K562 (cell line): ENCODE measurements at regions not wholly inside any gene's neighbourhood (a gene's known extent, or its start where the extent isn't known, plus 50 kb on each side); places are given as distances from the start of the nearest gene placed in this dataset.

Experiments
- ATAC-seq: fragments of 200-7000 bp; cut with Tn5 transposase; 3 replicates; pipeline ENCODE4 v1.9.1; 2020; ENCODE audit warnings: moderate library complexity
- BruUV-seq: library from RNA; stranded (reverse); fragments of 400-500 nt; replicated peaks from 2 replicates; lab custom pipeline; 2021; lab: Mats Ljungman, UMichigan
- CTCF ChIA-PET: fragments of 300-600 bp; formaldehyde crosslinking; extraction: SDS; loops from one replicate; lab custom pipeline; 2021; ENCODE audit warnings: low intra/inter-chr PET ratio; lab: Yijun Ruan, JAX
- POLR2A ChIA-PET: fragments of 300-600, 350-650 bp; sonication (Branson Sonifier 250); formaldehyde crosslinking; extraction: SDS; loops from one replicate; lab custom pipeline; 2021; ENCODE audit warnings: antibody characterized with exemption, inconsistent platforms; lab: Yijun Ruan, JAX
- DNase-seq, 4 experiments: peaks; one replicate each; pipeline versions ENCODE4 v3.0.0 to v3.0.0-alpha.2; 2011 to 2018; ENCODE audit warnings: low spot score in 3 of 4, mixed read lengths in 3 of 4; ENCODE audit errors: extremely low read depth in 1 of 4
- FAIRE-seq: peaks from 2 replicates; lab custom pipeline; 2011; peaks lifted over from hg19 to GRCh38; lab: Jason Lieb, UNC
- H2AFZ ChIP-seq: 2 replicates; pipeline ENCODE4 v1.6.0; 2011; ENCODE audit warnings: low read depth, low read length, control low read depth, inconsistent platforms
- H3K27ac ChIP-seq: fragments of 200-600 bp; 3 replicates; pipeline ENCODE4 v1.8.0; 2011; ENCODE audit warnings: low read depth, mild to moderate bottlenecking, control low read depth, inconsistent platforms, low read length, moderate library complexity, mixed read lengths; ENCODE audit errors: extremely low read depth
- H3K27me3 ChIP-seq, 2 experiments: fragments of 300-600 bp in 1 of 2; 2 replicates in 1 of 2; 3 replicates in 1 of 2; pipeline versions ENCODE4 v1.6.0 to v1.8.0; 2011; ENCODE audit warnings: inconsistent platforms in 2 of 2, low read length in 2 of 2, mild to moderate bottlenecking in 1 of 2, mixed read lengths in 1 of 2, moderate library complexity in 1 of 2; ENCODE audit not compliant: control insufficient read depth in 2 of 2, insufficient read depth in 2 of 2
- H3K36me3 ChIP-seq: fragments of 300-600 bp; 3 replicates; pipeline ENCODE4 v1.8.0; 2011; ENCODE audit warnings: mild to moderate bottlenecking, low read length, inconsistent platforms; ENCODE audit not compliant: control insufficient read depth, insufficient read depth
- H3K4me1 ChIP-seq, 2 experiments: fragments of 200-600 bp in 1 of 2; replicated peaks in 1 of 2; 2 replicates in 1 of 2; 3 replicates in 1 of 2; pipeline versions ENCODE4 v1.5.1 to v1.8.0; 2011; ENCODE audit warnings: inconsistent platforms in 2 of 2, low read length in 2 of 2, mild to moderate bottlenecking in 1 of 2, mixed read lengths in 1 of 2, moderate library complexity in 1 of 2; ENCODE audit not compliant: control insufficient read depth in 2 of 2, insufficient read depth in 2 of 2
- H3K4me2 ChIP-seq: 2 replicates; pipeline ENCODE4 v1.6.1; 2011; ENCODE audit warnings: low read length, control low read depth, inconsistent platforms, mixed read lengths; ENCODE audit not compliant: insufficient read depth
- H3K4me3 ChIP-seq: fragments of 200-600 bp; sonication (generic), shearing (Covaris generic); 2 replicates; pipeline ENCODE4 v1.5.1; 2016; ENCODE audit warnings: control low read depth, inconsistent platforms
- H3K79me2 ChIP-seq: fragments of 200-600 bp; 3 replicates; pipeline ENCODE4 v1.8.0; 2011; ENCODE audit warnings: low read length, inconsistent platforms; ENCODE audit not compliant: control insufficient read depth, insufficient read depth
- H3K9ac ChIP-seq, 2 experiments: 2 replicates each; pipeline versions ENCODE4 v1.6.0 to v1.6.1; 2011; ENCODE audit warnings: low read depth in 2 of 2, low read length in 2 of 2, control low read depth in 1 of 2, inconsistent platforms in 1 of 2, mild to moderate bottlenecking in 1 of 2, mixed read lengths in 1 of 2; ENCODE audit not compliant: insufficient read depth in 1 of 2
- H3K9me1 ChIP-seq: one replicate; pipeline ENCODE4 v1.6.0; 2011; ENCODE audit warnings: inconsistent platforms, mild to moderate bottlenecking, low read length, moderate library complexity; ENCODE audit not compliant: control insufficient read depth, insufficient read depth
- H3K9me3 ChIP-seq: replicated peaks from 2 replicates; pipeline ENCODE4 v1.5.1; 2011; ENCODE audit warnings: low read depth, low read length, inconsistent platforms; ENCODE audit not compliant: control insufficient read depth, insufficient read depth
- H4K20me1 ChIP-seq: replicated peaks from 2 replicates; pipeline ENCODE4 v1.6.1; 2011; ENCODE audit warnings: low read length, inconsistent platforms, mixed read lengths; ENCODE audit not compliant: control insufficient read depth, insufficient read depth
- ARHGAP35 ChIP-seq: fragments of 450-650 bp; IDR thresholded peaks from 2 replicates; pipeline ENCODE4 v1.6.1; 2018; ENCODE audit not compliant: partially characterized antibody
- GTF2A2 ChIP-seq: IDR thresholded peaks from 2 replicates; pipeline ENCODE4 v1.6.1; 2016; ENCODE audit warnings: mild to moderate bottlenecking, missing genetic modification characterization, missing compliant biosample characterization
- HLTF ChIP-seq: fragments of 450-650 bp; IDR thresholded peaks from 2 replicates; pipeline ENCODE4 v1.6.1; 2016
- HOXB6 ChIP-seq: fragments of 250-450 bp; sonication (Bioruptor Pico); IDR thresholded peaks from 2 replicates; pipeline ENCODE4 v1.5.1; 2022; ENCODE audit warnings: mild to moderate bottlenecking, borderline replicate concordance
- MECOM ChIP-seq: fragments of 250-450 bp; sonication (Bioruptor Pico); IDR thresholded peaks from 2 replicates; pipeline ENCODE4 v1.8.0; 2022; ENCODE audit warnings: inconsistent platforms
- POU5F1 ChIP-seq: fragments of 150-350 bp; IDR thresholded peaks from 2 replicates; pipeline ENCODE4 v1.6.1; 2014; ENCODE audit warnings: borderline replicate concordance, low read length, low read depth, mild to moderate bottlenecking; ENCODE audit not compliant: partially characterized antibody
- PRMT5 ChIP-seq: sonication (generic); formaldehyde crosslinking; IDR thresholded peaks from 2 replicates; pipeline ENCODE4 v1.5.0; 2020; ENCODE audit warnings: missing genetic modification reagents
- PRPF4 ChIP-seq: fragments of 200-400 bp; formaldehyde crosslinking; IDR thresholded peaks from one replicate; pipeline ENCODE4 v1.6.1; 2017; ENCODE audit warnings: low read length, low read depth, mild to moderate bottlenecking; ENCODE audit not compliant: insufficient read depth, poor library complexity, severe bottlenecking
- SLC30A9 ChIP-seq: fragments of 250-450 bp; sonication (Bioruptor Pico); IDR thresholded peaks from 2 replicates; pipeline ENCODE4 v1.8.0; 2022; ENCODE audit warnings: mild to moderate bottlenecking, moderate library complexity
- YBX1 ChIP-seq: fragments of 450-650 bp; IDR thresholded peaks from 2 replicates; pipeline ENCODE4 v1.7.1; 2016; ENCODE audit warnings: mild to moderate bottlenecking
- ZNF165 ChIP-seq: fragments of 250-450 bp; sonication (Bioruptor Pico); IDR thresholded peaks from 2 replicates; pipeline ENCODE4 v1.4.0; 2020; ENCODE audit warnings: borderline replicate concordance
- ZNF23 ChIP-seq: fragments of 250-450 bp; sonication (Bioruptor Pico); IDR thresholded peaks from 2 replicates; pipeline ENCODE4 v1.4.0; 2020; ENCODE audit warnings: mild to moderate bottlenecking
- ZNF232 ChIP-seq: sonication (generic); formaldehyde crosslinking; IDR thresholded peaks from 2 replicates; pipeline ENCODE4 v1.8.0; 2022; ENCODE audit warnings: mild to moderate bottlenecking, missing genetic modification reagents
- ZNF239 ChIP-seq: fragments of 250-450 bp; sonication (Bioruptor Pico); IDR thresholded peaks from 2 replicates; pipeline ENCODE4 v1.4.0; 2020; ENCODE audit warnings: mild to moderate bottlenecking
- ZNF408 ChIP-seq: fragments of 250-450 bp; sonication (Bioruptor Pico); IDR thresholded peaks from 2 replicates; pipeline ENCODE4 v1.4.0; 2020; ENCODE audit warnings: low read depth, mild to moderate bottlenecking, moderate library complexity
- WGBS: fragments of 100-300 bp; shearing (Covaris generic); methylation state at CpG from one replicate; pipeline ENCODE4 v1.1.6; 2016; ENCODE audit warnings: low coverage, mixed read lengths; ENCODE audit not compliant: insufficient coverage; ENCODE audit errors: missing lambda C conversion rate; 5-methylcytosine and 5-hydroxymethylcytosine counted together
- in situ Hi-C: fragments of 300-500 bp; cut with MboI; formaldehyde crosslinking; loops from 4 replicates; pipeline ENCODE4 v1.15.0; 2018; ENCODE audit warnings: inconsistent platforms, mixed read lengths
- intact Hi-C: fragments of 100-400 bp; cut with micrococcal nuclease; formaldehyde crosslinking; loops from 2 replicates; pipeline ENCODE4 v1.14.2; 2022
- TF ChIP-seq, protein P1 (sequence below): fragments of 250-450 bp; sonication (Bioruptor Pico); IDR thresholded peaks from 2 replicates; pipeline ENCODE4 v1.9.0; 2021; ENCODE audit warnings: mild to moderate bottlenecking, inconsistent platforms
- TF ChIP-seq, protein P2 (sequence below): sonication (generic); IDR thresholded peaks from 2 replicates; pipeline ENCODE4 v1.6.1; 2016
- TF ChIP-seq, protein P3 (sequence below): sonication (generic); formaldehyde crosslinking; IDR thresholded peaks from 2 replicates; pipeline ENCODE4 v1.8.1; 2022; ENCODE audit warnings: missing genetic modification reagents
- TF ChIP-seq, protein P4 (sequence below): fragments of 450-650 bp; IDR thresholded peaks from 2 replicates; pipeline ENCODE4 v1.6.1; 2016; ENCODE audit warnings: low read depth, mild to moderate bottlenecking, moderate library complexity

DNA sequence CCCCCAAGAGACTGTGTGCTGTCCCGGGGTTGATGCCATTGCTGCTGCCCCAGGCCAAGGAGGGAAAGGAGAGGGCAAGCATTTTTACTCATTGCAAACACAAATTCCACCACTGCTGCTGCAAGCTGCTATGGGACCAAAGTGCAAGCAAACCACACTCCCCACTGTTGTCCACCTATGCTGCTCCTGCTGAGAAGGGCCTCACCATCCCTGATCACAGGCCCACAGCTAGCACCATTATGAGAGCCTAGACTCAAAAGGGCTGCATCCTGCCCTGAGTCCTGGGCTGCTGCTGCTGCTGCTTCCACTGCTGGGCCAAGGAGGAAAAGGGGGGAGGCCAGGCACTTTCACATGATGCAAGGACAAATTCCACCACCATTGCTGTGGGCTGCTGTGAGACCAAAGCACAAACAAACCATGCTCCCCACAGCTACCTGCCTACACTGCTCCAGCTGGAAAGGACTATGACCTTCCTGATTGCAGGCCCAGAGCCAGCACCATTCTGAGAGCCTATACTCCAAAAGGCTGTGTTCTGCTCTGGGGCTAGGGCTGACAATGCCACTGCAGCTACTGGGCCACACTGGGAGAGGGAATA, 218.2 kb upstream of the ZCCHC13 start:
- POLR2A ChIA-PET: no interaction called here
- DNase-seq: no peak
- H3K27me3 ChIP-seq: no peaks in the 10 kb centered on the region
- H2AFZ ChIP-seq: no peak overlapping the region
- H4K20me1 ChIP-seq: no peaks in the 10 kb centered on the region
- H3K9me3 ChIP-seq: no peaks in the 10 kb centered on the region
- no peak overlapping the region for H3K4me3 ChIP-seq
- no TSS peak for BruUV-seq
- ATAC-seq: no peak
- no peak for FAIRE-seq
- in situ Hi-C loops (no loop called here), intact Hi-C loops (no loop called here)
- no peak overlapping the region for H3K27ac ChIP-seq
- H3K36me3 ChIP-seq: no peaks in the 10 kb centered on the region
- no peaks in the 10 kb centered on the region for H3K9me1 ChIP-seq
- CTCF ChIA-PET: no interaction called here
- H3K4me2 ChIP-seq: no peak overlapping the region
- WGBS: 0% methylated on average over 1 of the region's 1 CpG
- H3K9ac ChIP-seq: no peak overlapping the region
- no peaks in the 10 kb centered on the region for H3K4me1 ChIP-seq
- H3K79me2 ChIP-seq: no peaks in the 10 kb centered on the region
- TF ChIP-seq PRMT5 (CRISPR knock-in tag): no peak
- TF ChIP-seq ZNF239 (CRISPR knock-in tag): no peak
- TF ChIP-seq, protein P1, sequence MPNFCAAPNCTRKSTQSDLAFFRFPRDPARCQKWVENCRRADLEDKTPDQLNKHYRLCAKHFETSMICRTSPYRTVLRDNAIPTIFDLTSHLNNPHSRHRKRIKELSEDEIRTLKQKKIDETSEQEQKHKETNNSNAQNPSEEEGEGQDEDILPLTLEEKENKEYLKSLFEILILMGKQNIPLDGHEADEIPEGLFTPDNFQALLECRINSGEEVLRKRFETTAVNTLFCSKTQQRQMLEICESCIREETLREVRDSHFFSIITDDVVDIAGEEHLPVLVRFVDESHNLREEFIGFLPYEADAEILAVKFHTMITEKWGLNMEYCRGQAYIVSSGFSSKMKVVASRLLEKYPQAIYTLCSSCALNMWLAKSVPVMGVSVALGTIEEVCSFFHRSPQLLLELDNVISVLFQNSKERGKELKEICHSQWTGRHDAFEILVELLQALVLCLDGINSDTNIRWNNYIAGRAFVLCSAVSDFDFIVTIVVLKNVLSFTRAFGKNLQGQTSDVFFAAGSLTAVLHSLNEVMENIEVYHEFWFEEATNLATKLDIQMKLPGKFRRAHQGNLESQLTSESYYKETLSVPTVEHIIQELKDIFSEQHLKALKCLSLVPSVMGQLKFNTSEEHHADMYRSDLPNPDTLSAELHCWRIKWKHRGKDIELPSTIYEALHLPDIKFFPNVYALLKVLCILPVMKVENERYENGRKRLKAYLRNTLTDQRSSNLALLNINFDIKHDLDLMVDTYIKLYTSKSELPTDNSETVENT (CRISPR knock-in tag): no peak
- no peak for TF ChIP-seq HOXB6 (CRISPR knock-in tag)
- TF ChIP-seq, protein P2, sequence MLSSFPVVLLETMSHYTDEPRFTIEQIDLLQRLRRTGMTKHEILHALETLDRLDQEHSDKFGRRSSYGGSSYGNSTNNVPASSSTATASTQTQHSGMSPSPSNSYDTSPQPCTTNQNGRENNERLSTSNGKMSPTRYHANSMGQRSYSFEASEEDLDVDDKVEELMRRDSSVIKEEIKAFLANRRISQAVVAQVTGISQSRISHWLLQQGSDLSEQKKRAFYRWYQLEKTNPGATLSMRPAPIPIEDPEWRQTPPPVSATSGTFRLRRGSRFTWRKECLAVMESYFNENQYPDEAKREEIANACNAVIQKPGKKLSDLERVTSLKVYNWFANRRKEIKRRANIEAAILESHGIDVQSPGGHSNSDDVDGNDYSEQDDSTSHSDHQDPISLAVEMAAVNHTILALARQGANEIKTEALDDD: no peak
- TF ChIP-seq GTF2A2 (tag): no peak
- TF ChIP-seq, protein P3, sequence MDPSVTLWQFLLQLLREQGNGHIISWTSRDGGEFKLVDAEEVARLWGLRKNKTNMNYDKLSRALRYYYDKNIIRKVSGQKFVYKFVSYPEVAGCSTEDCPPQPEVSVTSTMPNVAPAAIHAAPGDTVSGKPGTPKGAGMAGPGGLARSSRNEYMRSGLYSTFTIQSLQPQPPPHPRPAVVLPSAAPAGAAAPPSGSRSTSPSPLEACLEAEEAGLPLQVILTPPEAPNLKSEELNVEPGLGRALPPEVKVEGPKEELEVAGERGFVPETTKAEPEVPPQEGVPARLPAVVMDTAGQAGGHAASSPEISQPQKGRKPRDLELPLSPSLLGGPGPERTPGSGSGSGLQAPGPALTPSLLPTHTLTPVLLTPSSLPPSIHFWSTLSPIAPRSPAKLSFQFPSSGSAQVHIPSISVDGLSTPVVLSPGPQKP (CRISPR knock-in tag): no peak
- TF ChIP-seq ARHGAP35: no peak
- no peak for TF ChIP-seq ZNF232
- no peak for TF ChIP-seq PRPF4
- TF ChIP-seq MECOM (CRISPR knock-in tag): no peak
- TF ChIP-seq ZNF23 (CRISPR knock-in tag): no peak
- TF ChIP-seq, protein P4, sequence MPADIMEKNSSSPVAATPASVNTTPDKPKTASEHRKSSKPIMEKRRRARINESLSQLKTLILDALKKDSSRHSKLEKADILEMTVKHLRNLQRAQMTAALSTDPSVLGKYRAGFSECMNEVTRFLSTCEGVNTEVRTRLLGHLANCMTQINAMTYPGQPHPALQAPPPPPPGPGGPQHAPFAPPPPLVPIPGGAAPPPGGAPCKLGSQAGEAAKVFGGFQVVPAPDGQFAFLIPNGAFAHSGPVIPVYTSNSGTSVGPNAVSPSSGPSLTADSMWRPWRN: no peak
- TF ChIP-seq ZNF165 (CRISPR knock-in tag): no peak
- no peak for TF ChIP-seq YBX1
- TF ChIP-seq POU5F1: no peak
- TF ChIP-seq SLC30A9: no peak
- TF ChIP-seq ZNF408 (CRISPR knock-in tag): no peak
- no peak for TF ChIP-seq HLTF
